HG02970 (cell line): ENCODE measurements at regions not wholly inside any gene's neighbourhood (a gene's known extent, or its start where the extent isn't known, plus 50 kb on each side); places are given as distances from the start of the nearest gene placed in this dataset.
A peak's percentile ranks its signal among the peaks of the same experiment; 100 is the strongest.

ENCODE experiments used
- ATAC-seq: cut with Tn5 transposase; IDR thresholded peaks from one replicate; pipeline ENCODE4 v1.9.1; 2021; ENCODE audit warnings: mild to moderate bottlenecking, moderate library complexity, moderate number of reproducible peaks; ENCODE audit not compliant: unreplicated experiment, low FRiP score

DNA sequence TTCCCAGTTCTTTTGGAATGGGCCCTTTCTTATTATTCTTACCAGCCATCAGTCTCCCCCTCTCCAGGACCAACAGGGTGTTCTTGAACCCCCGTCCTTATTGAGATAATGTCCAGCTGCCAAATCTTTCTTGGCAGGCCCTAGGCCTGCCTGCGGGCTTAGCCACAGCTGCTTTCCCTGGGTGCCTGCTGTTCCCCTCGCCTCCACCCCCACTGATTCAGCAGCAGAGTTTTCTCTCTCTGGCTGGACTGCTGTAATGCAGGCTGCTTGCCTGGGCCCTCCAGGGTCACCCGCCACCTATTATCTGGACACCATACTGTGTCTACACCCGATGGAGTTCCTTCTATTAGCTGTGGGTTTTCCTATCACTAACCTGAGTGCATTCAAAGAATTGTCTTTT, 395.4 kb upstream of the ATP5MC3 start:
- no peak for ATAC-seq

DNA sequence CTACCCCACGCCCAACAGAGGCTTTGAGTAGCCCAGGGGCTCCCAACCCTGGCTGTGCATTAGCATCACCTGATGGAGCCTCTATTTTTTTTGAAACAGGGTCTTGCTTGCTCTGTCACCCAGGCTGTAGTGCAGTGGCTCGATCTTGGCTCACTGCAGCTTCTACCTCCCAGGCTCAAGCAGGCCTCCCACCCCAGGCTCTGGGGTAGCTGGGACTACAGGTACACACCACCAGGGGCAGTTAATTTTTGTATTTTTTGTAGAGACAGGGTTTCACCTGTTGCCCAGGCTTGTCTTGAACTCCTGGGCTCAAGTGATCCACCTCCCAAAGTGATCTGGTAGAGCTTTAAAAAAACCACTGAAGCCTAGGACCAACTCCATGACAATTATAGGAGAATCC, 394.8 kb upstream of the ATP5MC3 start:
- ATAC-seq, result peak; percentile 20

DNA sequence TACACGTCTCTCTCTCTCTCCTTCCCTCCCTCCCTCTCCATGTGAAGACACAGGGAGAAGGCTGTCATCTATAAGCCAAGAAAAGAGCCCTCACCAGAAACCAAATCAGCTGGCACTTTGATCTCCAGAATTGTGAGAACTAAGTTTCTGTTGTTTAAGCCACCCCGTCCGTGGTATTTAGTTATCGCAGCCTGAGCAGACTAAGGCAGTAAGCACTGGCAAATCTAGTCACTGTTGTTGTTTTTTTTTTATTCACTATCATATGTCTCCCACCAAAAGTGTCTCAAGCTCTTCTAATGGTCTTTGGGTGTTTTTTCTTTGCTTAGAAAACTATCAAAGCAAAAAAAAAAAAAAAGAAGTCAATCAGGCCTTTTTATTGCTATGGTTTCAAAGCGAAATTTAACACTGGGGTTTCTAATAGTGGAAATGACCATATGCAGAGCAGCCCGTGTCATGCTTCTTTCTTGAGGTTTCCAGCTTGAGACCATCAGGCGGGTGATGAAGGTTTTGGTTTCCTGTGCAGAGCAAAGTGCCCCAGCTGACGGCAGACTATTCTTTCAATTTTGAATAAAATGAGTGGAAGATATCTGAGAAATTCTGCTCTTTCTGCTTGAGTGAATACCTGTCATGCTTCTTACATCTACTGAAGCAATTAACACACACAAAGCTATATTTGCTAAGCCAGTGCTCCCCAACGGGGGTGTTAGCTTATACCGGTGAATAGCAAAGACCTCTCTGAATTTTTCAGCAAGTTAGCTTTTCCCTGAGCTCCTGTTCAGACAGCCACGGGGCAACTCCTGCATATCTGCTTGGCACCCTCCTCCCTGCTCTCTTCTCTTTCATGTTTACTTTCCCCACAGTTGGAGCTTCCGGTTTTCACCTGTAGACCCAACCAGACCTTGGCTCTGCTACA, 394.1 kb upstream of the ATP5MC3 start:
- peak; percentile 92 for ATAC-seq

DNA sequence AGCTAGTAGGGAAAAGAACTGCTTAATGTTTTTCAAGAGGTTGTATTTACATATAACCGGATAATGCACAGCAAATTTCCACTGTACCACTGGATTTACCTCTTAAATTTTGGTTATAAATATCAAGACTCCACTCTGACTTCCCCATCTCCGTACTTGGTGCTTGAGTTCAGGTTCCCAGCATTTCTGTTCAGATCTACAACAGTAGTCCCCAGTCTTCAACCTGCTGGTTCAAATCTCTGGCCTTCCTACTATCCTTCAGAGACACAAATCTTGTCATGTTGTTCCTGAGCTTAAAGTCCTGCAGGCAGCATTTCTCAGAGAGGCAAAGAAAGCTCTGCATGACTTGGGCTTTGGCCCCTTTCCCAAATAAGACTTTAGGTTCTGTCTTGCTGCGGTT, 392.6 kb upstream of the ATP5MC3 start:
- ATAC-seq, result no peak

DNA sequence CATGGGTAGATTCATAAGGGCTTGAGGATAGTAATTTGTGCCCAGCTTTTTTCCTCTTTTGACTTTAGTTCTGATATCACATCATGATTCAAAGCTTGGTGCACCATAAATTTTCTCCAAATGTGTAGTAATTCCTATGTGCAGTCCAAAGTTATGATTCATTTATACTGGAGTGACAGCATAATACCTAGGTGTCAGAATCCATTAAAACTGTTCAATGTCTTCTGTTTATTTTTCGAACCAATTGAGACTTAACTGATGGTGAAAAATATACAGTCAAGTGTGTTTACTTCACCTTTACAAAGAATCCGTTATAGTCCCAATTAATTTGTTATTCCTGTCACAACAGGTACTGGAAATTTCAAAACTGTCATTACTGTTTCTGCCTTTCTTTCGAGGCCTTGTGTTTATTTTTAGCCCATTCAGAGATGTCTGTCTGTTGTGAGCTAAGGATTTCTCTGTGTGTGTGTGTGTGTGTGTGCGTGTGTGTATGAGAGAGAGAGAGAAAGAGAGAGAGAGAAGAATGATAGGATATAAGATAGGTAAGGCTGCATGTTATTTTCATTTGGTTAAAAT, 389.7 kb upstream of the ATP5MC3 start:
- no peak for ATAC-seq

DNA sequence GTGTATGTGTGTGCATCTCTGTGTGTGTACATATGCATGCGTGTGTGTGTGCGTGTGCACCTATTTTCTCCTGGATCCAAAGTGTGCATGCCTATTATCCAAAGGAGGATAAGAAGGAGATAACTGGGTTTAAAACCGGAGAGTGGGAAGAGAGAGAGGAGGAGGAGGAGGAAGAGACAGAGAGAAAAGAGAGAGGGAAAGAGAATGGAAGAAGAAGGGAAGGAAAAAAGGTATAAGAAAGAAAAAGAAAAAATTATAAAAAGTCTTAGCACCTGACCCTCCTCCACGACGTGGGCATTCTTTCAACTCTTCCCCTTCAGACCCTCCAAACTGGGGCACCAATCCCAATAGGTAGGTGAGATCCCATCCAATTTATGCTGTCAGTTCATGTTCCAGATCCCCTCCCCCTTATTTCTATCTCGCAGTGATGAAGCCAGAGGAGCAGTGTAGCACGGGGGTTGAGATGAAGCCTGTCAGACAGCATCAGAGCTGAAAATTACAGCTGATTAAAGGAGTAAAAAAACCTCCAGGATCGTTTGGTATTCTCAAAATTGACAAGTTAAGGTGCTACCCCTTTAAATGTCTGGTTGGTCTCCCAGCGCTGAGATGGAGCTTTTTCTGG, 386.7 kb upstream of the ATP5MC3 start:
- ATAC-seq, result no peak

DNA sequence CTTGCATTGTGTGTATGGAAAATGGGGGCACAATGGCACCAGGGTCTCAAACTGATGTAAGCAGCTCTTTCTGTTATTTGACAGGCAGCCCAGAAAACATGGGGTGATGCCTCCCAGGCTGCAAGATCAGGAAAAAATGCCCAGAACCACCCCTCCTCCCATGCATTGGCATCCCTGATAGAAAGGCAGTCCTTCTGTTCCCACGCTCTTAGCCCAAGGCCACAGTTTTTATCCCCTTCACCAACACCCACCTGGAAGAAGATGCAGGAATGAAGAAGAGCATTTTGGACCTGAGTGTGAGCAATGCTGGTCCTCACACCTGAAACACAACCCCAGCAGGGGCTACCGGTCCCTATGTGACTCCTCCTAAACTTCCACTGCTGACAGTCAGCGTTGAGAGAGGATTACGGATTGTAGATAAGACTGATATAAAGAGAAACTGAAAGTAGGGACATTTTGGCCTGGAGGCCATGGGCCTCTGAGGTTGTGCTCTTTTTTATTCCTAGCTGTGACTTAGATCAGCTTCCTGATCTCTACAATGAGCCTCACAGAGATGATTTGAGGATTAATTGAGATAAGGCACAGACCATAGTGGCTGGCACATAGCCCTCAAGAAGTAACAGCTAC, 386.0 kb upstream of the ATP5MC3 start:
- no peak for ATAC-seq

DNA sequence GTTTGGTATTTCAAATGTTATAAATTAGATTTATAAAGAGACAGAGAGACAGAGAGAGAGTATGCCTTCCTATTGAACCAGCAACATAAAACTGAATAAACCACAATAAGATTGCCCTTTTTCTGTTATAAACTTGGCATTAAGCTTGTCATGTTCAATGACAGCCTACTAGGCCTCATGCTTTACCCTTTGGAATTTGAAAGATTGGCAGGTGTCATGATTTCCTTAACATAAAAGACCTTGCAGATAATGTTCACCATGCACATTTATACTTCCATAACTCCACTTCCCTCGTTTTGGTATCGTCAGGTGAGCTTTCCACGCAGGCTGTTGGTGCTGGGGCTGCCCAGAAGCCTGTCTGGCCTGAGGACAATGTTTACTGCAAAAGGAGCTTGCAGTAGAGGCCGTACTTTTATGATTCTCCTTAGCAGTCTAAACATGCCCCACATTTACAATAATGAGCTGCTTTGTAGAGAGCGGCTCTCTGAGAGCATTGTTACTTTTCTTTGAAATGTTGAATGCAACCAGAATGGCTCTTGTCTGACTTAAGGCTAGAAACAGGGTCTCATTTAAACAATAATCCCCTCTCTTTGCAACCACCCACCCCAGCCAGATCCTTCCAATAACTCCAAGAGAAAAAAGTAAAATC, 379.1 kb upstream of the ATP5MC3 start:
- no peak for ATAC-seq

DNA sequence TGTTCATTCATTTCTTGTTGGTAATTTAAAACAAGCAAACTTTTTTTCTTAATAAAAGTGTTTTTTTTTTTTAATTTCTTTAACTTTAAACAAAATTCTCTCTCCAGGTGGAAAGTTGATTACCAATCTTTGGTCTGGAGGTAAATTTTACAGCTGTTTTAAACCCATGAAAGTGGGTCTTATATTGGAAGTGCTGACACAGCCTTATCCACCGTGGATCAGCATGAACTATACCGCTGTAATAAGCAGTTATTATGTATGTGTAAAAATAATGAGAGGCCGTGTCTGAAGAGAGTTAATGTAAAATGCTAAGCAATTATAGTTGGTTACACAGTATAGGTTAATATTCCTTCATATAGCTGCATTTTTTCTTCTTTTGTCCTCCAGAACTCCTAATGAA, 378.1 kb upstream of the ATP5MC3 start:
- no peak for ATAC-seq

DNA sequence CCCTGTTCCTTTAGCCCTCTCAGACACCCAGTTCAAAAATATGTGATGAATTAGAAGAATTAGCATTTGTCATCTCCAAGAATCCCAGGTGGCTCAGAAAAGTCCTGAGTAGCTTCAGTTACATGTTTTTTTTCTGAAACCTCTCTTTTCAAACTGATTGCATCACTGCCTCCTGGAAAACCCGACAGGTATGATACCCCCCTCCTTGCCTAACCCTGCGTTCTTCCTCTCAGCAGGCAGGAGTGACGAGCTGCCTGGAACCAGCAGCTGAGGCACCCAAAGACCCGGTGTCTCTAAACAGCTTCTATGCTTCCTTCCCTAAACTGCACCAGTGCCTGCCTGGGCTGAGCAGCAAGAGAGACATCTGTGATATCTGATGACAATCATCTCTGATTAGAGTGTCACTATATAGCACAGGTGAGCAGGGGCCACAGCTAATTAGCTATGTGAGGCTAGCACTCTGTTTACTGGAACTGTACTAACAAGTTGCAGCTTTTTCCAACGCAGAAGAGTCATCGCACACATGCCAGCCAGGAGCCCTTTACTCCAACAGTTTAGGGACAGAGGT, 376.4 kb upstream of the ATP5MC3 start:
- no peak for ATAC-seq

DNA sequence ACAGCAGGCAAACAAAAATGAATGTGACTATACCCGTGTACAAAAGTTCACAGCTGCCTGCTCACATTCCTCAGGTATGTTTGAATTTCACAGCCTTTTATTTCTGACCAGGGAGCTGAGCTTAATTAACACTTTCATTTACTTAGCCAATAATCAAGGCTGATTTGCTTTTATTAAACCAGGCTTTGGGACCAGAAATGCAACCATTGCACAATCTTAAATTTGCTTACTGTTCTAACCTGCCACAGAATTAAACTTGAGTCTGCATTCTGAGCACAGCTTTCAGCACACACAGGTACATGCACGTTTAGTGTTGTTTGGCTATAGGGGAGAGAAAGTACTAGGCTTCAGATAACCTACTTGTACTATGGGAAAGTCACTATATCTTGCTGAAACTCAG, 372.4 kb upstream of the ATP5MC3 start:
- ATAC-seq, result no peak

DNA sequence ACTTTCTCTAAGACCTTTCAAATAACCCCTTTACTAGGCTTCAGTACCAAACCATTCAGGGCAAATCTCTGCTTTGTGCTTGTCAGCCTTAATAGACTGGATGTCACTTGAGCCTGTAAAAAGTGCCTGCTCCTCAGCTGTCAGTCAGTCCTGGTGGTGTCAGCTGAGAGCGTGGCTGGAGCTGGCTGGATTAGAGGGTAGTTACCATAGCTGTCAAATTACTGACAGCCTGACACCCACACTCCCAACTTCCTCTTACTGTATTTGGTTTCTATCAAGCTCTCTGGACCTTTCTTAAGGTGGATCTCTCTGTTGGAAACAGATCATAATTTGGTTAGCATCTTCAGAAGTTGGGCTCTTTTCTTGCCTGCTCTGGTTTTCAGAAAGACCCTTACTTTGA, 371.4 kb upstream of the ATP5MC3 start:
- no peak for ATAC-seq

DNA sequence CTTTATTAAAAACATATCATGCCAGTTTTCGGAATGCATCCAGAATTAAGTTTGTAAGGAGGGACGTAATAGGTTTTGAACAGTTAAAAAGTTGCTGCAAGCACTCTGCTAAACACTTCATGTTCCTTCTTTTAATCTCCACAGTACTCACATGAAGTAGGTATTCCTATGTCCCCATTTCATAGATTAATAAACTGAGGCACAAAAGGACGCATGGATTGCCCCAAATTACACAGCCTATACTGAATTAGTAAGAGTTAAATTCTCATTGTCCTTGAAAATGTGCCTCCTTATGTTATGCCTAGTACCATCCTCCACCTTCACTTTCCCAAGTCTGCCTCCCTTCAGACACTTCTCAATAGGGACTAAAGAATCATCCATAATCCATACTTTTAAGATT, 358.9 kb upstream of the ATP5MC3 start:
- no peak for ATAC-seq

DNA sequence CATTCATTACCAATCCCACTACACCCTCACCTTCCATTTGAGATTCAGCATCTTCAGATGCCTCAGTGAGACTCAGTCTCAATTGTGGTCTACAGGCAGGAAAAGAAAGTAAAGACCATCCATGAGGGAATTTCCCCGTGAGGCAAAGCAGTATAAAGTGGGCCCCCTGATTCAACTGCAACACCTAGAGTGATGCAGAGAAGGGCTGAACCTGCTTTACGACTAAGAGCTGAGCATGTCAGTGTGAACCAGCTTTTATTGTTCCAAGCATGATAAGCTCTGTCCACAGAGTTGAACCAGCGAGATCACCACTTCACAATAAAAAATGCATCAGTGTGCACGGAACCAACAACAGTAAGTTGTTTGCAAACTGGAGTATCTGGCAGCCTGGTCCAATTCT, 357.6 kb upstream of the ATP5MC3 start:
- ATAC-seq, result no peak

DNA sequence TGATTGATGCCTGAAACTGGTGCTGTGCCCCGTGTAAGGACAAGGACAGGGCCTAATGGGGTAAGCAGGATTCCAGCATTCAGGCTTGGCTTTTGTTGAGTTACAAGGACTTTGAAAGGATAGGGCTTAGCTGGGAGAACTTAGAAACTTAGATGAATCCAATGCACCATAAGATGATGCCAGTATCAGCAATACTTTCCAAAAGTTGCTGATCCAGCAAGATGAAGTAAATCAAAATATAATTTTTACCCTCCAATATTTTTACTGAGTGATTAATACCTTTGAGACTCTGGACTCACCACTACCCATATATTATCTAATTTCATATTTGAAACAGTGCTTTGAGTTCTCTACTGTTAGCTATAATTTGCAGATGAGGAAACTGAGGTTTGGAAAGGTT, 354.5 kb upstream of the ATP5MC3 start:
- no peak for ATAC-seq

DNA sequence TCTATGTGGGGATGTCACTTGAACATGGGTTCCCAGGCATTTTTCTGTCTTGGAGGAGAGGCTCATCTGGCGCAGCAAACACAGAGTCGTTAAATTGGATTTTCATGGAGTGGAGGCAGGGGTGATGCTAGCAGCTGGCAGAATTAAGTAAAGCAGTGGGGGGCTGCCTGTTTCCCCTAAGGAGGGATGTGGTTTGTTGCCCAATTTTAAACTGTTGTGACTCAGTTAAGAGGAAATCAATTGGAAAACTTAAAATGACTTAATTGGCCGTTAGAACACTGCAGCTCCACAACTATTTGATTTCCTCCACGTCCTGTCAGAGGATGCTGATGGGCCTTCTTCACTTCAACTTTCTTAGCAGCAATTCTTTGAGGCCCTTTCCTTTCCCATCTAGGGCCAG, 354.1 kb upstream of the ATP5MC3 start:
- ATAC-seq, result no peak

DNA sequence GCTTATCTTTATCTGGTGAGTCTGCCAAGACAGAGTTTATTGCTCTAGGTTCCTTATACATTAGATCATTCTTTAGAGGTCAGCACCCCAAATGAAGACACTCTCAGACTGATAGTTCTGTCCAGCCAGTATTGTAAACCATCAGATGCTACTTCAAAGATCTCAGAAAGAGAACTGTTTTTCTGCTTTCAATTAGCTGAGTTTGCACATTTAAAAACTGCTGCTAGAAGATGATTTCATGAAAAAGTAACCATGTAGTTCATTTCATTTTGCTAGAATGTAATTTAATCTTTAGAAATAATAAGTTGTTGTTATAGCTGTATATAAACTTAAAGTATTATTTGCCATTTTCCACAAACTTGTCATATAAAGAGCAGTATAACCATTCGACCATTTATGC, 344.5 kb upstream of the ATP5MC3 start:
- ATAC-seq, result no peak

DNA sequence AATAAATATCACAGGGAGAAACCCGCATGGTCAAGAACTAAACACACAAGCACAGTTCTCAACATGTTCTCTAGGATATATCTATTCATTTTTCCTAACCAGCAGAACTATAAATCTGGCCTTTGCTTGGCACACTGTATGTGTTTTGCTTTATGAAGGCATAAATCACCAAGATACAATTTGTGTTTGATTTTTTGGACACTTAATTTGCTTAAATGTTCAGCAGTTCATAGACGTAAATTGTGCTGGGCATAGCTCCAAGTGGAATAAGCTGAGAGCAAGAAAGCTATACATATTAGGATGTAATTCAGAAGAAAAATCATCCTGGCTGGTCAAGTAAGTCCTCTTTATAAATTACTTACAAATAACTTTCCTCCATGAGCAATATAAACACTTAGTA, 341.5 kb upstream of the ATP5MC3 start:
- ATAC-seq, result no peak

DNA sequence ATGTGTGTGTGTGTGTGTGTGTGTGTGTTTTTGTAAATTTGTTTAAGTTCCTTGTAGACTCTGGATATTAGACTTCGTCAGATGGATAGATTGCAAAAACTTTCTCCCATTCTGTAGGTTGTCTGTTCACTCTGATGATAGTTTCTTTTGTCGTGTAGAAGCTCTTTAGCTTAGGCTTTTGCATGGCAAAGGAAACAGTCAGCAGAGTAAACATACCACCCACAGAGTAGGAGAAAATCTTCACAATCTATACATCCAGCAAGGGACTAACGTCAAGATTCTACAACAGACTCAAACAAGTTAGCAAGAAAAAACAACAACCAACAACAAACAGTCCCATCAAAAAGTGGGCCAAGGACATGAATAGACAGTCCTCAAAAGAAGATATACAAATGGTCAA, 336.7 kb upstream of the ATP5MC3 start:
- ATAC-seq, result no peak

DNA sequence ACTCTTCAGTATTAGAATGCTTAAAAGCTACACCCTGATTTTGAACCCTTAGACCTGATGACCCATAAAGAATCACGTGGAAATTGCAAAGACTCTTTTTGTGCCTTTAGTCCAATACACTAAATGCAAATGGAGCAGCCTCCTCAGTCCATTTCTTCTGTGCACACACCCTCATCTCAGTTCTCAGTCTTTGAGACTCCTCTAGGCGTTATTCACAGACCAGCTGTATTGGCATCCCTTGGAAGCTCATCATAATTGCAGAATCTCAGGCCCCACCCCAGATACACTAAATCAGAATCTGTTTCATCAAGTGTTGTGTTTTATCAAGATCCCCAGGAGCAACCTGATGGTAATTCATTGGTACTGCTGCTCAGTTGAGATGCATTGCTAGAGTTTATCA, 335.0 kb upstream of the ATP5MC3 start:
- ATAC-seq, result no peak

DNA sequence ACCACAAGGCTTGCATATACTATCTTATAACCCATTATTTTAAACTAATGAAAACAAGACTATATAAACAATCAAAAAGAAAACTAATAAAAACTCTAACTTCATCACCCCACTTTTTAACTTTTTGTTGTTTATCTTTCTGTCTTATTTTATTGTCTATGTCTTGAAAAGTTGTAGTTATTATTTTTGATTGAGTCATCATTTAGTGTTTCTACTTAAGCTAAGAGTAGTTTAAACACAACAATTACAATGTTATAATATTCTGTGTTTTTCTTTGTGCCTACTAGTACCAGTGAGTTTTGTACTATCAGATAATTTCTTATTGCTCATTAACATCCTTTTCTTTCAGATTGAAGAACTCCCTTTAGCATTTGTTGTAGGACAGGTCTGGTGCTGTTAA, 318.7 kb upstream of the ATP5MC3 start:
- ATAC-seq, result no peak
